Epithelial cell of esophagus (primary cell): ENCODE measurements at regions not wholly inside any gene's neighbourhood (a gene's known extent, or its start where the extent isn't known, plus 50 kb on each side); places are given as distances from the start of the nearest gene placed in this dataset.

Source experiments
- DNase-seq: peaks from one replicate; pipeline ENCODE4 v3.0.0; 2010; ENCODE audit warnings: low read depth
- H3K4me3 ChIP-seq: 2 replicates; pipeline ENCODE4 v1.5.1; 2011; ENCODE audit warnings: mild to moderate bottlenecking, low read length, control low read depth
- CTCF ChIP-seq: IDR thresholded peaks from 2 replicates; pipeline ENCODE4 v1.5.1; 2011; ENCODE audit warnings: low read depth, mild to moderate bottlenecking, low read length, control low read depth, inconsistent platforms; ENCODE audit not compliant: insufficient read depth; ENCODE audit errors: missing control alignments

DNA sequence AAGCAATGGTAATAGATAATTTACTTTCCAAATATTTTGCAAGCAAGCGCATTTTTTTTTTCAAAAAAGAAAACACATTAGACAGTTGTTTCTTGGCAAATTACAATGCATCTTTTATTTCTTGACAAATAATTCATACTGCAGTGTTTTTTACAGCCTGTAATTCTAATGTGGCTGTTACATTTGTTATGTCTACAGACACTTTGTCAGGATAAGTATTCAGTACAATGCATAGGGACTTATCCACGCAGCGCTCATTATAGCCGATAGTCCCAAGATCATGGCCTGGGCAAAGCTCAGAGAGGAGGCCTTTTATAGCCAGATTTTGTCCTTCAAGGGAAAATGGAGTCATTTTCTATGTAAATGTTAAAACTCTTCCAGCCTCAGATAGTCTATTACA is 123.0 kb upstream of the FANCL start:
- DNase-seq: no peak
- no peak for TF ChIP-seq CTCF
- no peak overlapping the region for H3K4me3 ChIP-seq

- DNase-seq: no peak
- H3K4me3 ChIP-seq: no peak overlapping the region
- TF ChIP-seq CTCF: no peak
Measured at GRCh38 chr2:58358026-58358425, 116.9 kb upstream of the FANCL start.

DNA sequence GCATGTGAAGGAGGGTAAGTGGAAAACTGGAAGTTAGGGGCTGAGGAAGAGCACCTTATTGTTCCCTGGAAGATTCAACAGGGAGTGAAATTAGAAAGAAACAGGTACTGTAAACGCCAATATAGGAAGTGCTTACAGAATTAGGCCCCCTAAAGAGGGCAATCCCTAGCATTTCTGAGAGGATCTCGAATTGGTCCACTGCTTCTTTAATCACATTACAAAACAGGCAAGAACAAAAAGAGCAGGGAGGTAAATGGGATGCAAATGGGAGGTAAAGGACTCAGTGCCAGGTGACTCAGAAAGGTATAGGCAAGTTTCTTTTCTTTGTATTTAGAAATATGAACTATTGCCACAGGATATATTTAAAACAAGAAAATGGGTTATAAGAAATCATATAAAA is 116.4 kb upstream of the FANCL start:
- TF ChIP-seq CTCF: no peak
- DNase-seq: no peak

GRCh38 chr2:58354230-58354629 is 113.1 kb upstream of the FANCL start:
- no peak for DNase-seq
- H3K4me3 ChIP-seq: no peak overlapping the region
- TF ChIP-seq CTCF: no peak

More for the DNA sequence above, 116.4 kb upstream of the FANCL start:
- H3K4me3 ChIP-seq: no peak overlapping the region

- DNase-seq: no peak
- no peak for TF ChIP-seq CTCF
- H3K4me3 ChIP-seq: no peak overlapping the region
Measured at GRCh38 chr2:58350484-58350883, 109.4 kb upstream of the FANCL start.

DNA sequence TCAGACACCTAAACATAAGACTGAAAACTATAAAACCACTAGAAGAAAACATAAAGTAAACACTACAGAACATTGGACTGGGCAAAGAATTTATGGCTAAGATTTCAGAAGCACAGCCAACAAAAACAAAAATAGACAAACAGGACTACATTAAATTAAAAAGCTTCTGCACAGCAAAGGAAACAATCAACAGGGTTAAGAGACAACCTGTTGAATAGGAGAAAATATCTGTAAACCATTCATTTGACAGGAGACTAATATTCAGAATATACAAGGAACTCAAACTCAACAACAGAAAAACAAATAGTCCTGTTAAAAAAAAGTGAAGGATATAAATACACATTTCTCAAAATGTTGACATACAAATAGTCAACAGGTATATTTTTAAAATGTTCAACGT is 106.7 kb upstream of the FANCL start:
- no peak for TF ChIP-seq CTCF
- no peak overlapping the region for H3K4me3 ChIP-seq
- DNase-seq: no peak

DNA sequence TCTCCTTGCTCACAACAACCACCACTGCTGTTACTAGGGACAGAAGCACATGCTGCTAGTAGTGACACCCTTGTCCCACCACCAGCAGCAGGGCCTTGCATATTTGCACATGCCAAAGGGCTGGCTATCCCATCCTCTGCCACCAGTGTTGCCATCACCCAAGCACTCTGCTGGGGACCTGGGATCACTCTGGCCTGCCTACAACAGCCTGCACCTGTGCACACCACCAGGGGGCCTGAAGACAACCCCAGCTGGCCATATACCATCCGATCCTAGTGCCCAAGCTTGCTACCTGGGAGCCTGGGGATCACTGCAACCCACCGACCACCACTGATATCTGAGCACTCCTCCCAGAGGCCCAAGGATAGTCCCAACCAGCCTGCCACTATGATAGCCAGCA is 99.9 kb upstream of the FANCL start:
- H3K4me3 ChIP-seq: no peak overlapping the region
- no peak for TF ChIP-seq CTCF
- DNase-seq: no peak
